Kidney (tissue), 13 donors: ENCODE measurements at regions not wholly inside any gene's neighbourhood (a gene's known extent, or its start where the extent isn't known, plus 50 kb on each side); places are given as distances from the start of the nearest gene placed in this dataset.

Source experiments
- DNase-seq, 5 donors: peaks; one replicate each; pipeline ENCODE4 v3.0.0-alpha.2; 2013 to 2020
- FAIRE-seq: peaks from 2 replicates; lab custom pipeline; 2012; peaks lifted over from hg19 to GRCh38; lab: Jason Lieb, UNC
- H3K27ac ChIP-seq, 2 donors: one replicate each; pipeline ENCODE4 v1.7.0; 2013; ENCODE audit warnings: low read depth in 2 of 2, low read length in 2 of 2, inconsistent platforms in 1 of 2
- H3K27me3 ChIP-seq: one replicate; pipeline ENCODE4 v1.7.1; 2013; ENCODE audit warnings: low read length, inconsistent platforms; ENCODE audit not compliant: control insufficient read depth, insufficient read depth
- H3K36me3 ChIP-seq, 3 donors: one replicate each; pipeline versions ENCODE4 v1.7.0 to v1.7.1; 2013; ENCODE audit warnings: low read length in 3 of 3, control low read depth in 1 of 3, inconsistent platforms in 1 of 3; ENCODE audit not compliant: insufficient read depth in 3 of 3, control insufficient read depth in 2 of 3
- H3K4me1 ChIP-seq, 3 donors: one replicate each; pipeline versions ENCODE4 v1.7.0 to v1.7.1; 2013; ENCODE audit warnings: low read length in 3 of 3, inconsistent platforms in 1 of 3, low read depth in 1 of 3; ENCODE audit not compliant: control insufficient read depth in 2 of 3, insufficient read depth in 2 of 3
- H3K4me3 ChIP-seq, 3 donors: one replicate each; pipeline versions ENCODE4 v1.7.0 to v1.8.1; 2013; ENCODE audit warnings: low read length in 3 of 3, control low read depth in 1 of 3, inconsistent platforms in 1 of 3
- H3K9ac ChIP-seq, 3 donors: one replicate each; pipeline versions ENCODE4 v1.7.0 to v1.7.1; 2013; ENCODE audit warnings: low read length in 3 of 3, control low read depth in 1 of 3, inconsistent platforms in 1 of 3
- H3K9me3 ChIP-seq, 3 donors: one replicate each; pipeline versions ENCODE4 v1.7.0 to v1.7.1; 2013; ENCODE audit warnings: low read length in 3 of 3, control low read depth in 1 of 3, inconsistent platforms in 1 of 3; ENCODE audit not compliant: control insufficient read depth in 2 of 3, insufficient read depth in 1 of 3
- CTCF ChIP-seq: IDR thresholded peaks from 3 replicates; pipeline ENCODE4 v1.5.1; 2012; ENCODE audit warnings: mild to moderate bottlenecking, moderate library complexity, borderline replicate concordance; ENCODE audit not compliant: insufficient read depth; ENCODE audit errors: extremely low read depth
- intact Hi-C: fragments of 100-400 bp; cut with DNase I; formaldehyde crosslinking; loops from one replicate; pipeline ENCODE4 v1.11.1; 2022
- donor health status: control.
- donor health status: control.
- donor health status: control.
- donor health status: control.
- donor health status: control.
- donor health status: DM: yes; HTN: yes; CAD: no.
- donor health status: Normal renal cell carcinoma (clear cell type).

DNA sequence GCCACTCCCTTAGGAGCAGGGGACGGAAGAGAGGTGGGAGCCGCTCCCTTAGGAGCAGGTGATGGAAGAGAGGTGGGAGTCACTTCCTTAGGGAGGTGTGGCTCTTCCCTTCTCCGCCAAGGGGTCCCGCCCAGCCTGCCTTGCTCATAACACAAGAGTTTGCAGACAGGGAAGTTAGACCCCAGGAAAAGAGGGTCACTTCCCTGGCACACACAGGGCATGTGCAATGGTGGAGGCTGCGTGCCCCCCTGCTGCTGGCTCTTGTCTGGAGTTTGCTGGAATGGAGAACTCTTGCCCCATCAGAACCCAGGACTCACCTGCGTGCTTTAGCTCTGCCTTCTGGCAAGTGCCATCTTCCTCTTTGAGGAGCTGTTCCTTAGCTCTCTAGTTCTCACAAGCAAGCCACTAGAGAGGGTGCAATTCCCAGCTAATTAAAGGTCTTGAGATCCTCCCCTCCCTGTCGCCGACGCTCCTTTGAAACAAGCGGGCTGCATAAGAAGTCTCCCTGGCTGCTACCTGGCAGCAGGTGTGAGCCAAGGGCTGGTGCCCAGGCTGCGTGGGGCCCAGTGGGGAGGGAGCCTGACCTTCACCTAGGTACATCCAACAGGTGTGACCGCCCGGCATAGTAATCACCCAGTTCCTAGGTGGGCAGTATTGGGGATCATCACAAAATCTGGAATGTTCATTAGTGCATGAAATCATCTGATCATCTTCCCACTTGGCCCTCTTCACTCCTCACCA lies 281.6 kb downstream of the ZNF536 start:
- Histone ChIP-seq H3K27me3 (no peaks in the 10 kb centered on the region), H3K27ac (no peak overlapping the region), H3K36me3 (no peaks in the 10 kb centered on the region), H3K4me1 (no peaks in the 10 kb centered on the region), H3K9me3 (no peaks in the 10 kb centered on the region), H3K4me3 (no peak overlapping the region), H3K9ac (no peak overlapping the region)
- intact Hi-C loops: no loop called here
- TF ChIP-seq CTCF: no peak
- FAIRE-seq (no peak), DNase-seq (no peak)

DNA sequence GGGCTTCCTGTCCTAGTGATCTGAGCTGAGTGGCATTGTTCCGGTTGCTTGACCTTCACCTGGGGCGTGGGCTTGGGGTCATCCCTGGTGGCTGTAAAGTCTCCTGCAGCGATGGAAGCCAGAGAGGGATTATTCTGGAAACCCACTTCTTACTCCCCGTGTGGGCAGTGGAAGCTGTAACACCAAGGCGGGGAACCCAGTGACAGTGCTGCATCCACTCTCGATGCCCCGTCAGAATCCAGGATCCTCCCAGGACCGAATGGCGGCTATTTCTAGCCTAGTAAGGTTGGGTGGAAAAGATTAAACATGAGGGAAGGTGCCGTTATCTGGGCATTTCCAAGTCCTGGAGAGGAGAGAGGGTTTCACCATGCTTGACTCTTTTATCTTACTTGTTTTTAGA lies 280.6 kb downstream of the ZNF536 start:
- DNase-seq (no peak), FAIRE-seq (no peak)
- Histone ChIP-seq H3K9me3 (no peaks in the 10 kb centered on the region), H3K9ac (no peak overlapping the region), H3K27ac (no peak overlapping the region), H3K4me3 (no peak overlapping the region), H3K36me3 (no peaks in the 10 kb centered on the region), H3K4me1 (no peaks in the 10 kb centered on the region), H3K27me3 (no peaks in the 10 kb centered on the region)
- TF ChIP-seq CTCF: no peak
- intact Hi-C loops: no loop called here

GRCh38 chr19:30651691-30652090 lies 279.5 kb downstream of the ZNF536 start:
- no peaks in the 10 kb centered on the region for H3K36me3 ChIP-seq
- H3K9ac ChIP-seq: no peak overlapping the region
- H3K4me3 ChIP-seq: no peak overlapping the region
- intact Hi-C loops: no loop called here
- DNase-seq (no peak), FAIRE-seq (no peak)
- no peaks in the 10 kb centered on the region for H3K4me1 ChIP-seq
- no peaks in the 10 kb centered on the region for H3K27me3 ChIP-seq
- no peaks in the 10 kb centered on the region for H3K9me3 ChIP-seq
- no peak overlapping the region for H3K27ac ChIP-seq
- no peak for TF ChIP-seq CTCF

DNA sequence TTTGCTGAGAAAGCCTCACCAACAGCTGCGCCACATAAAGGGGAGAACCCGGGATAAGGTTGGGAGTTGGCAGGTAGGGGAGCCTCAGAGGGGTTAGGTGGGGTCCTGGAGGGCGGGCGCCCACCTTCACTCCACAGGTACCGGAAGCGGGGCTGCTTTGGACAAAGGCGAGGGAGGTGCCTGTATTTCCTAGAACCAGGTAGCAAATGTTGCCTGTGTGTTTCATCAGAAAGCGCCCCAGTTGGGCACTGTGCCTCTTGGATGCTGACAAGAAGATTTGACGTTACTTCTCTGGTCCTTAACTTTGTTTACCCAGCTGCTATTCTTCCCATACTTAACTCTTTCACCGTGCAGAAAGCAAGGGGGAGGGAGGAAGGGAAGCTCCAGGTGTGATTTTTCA lies 278.9 kb downstream of the ZNF536 start:
- no peaks in the 10 kb centered on the region for H3K36me3 ChIP-seq
- TF ChIP-seq CTCF: no peak
- no peak overlapping the region for H3K9ac ChIP-seq
- no peaks in the 10 kb centered on the region for H3K27me3 ChIP-seq
- H3K4me3 ChIP-seq: no peak overlapping the region
- DNase-seq: no peak
- no peak for FAIRE-seq
- H3K27ac ChIP-seq: no peak overlapping the region
- H3K9me3 ChIP-seq: no peaks in the 10 kb centered on the region
- intact Hi-C loops: no loop called here
- no peaks in the 10 kb centered on the region for H3K4me1 ChIP-seq
